Naive thymus-derived CD4-positive, alpha-beta T cell (primary cell): ENCODE measurements at regions not wholly inside any gene's neighbourhood (a gene's known extent, or its start where the extent isn't known, plus 50 kb on each side); places are given as distances from the start of the nearest gene placed in this dataset.
"Not testable (repeated sequence)": the region's sequence is repeated elsewhere in the genome, so short reads cannot be mapped to it uniquely, and the experiment has no call there.

ENCODE experiments used
- ATAC-seq: fragments of 150-1000 bp; cut with Tn5 transposase; 2 replicates; pipeline ENCODE4 v1.10.0; 2021; ENCODE audit warnings: mild to moderate bottlenecking, moderate library complexity
- CTCF ChIA-PET: fragments of 350-600 bp; sonication (Branson Sonifier 250); formaldehyde crosslinking; loops from one replicate; lab custom pipeline; 2021; ENCODE audit warnings: antibody characterized with exemption; lab: Charles Lee
- POLR2A ChIA-PET: fragments of 350-600 bp; sonication (Branson Sonifier 250); formaldehyde crosslinking; loops from one replicate; lab custom pipeline; 2021; ENCODE audit warnings: antibody characterized with exemption, inconsistent platforms; lab: Charles Lee
- DNase-seq, 9 donors: peaks; one replicate each; pipeline versions ENCODE4 v3.0.0 to v3.0.0-alpha.2; 2020 to 2022; ENCODE audit warnings: mixed read lengths in 1 of 9
- H3K27ac ChIP-seq: one replicate; pipeline ENCODE4 v1.7.0; 2013; ENCODE audit warnings: mild to moderate bottlenecking, low read depth, low read length, moderate library complexity
- H3K27me3 ChIP-seq, 2 donors: one replicate each; pipeline ENCODE4 v1.7.0; 2013; ENCODE audit warnings: low read length in 2 of 2, mild to moderate bottlenecking in 2 of 2, moderate library complexity in 2 of 2; ENCODE audit not compliant: control insufficient read depth in 2 of 2, insufficient read depth in 2 of 2
- H3K36me3 ChIP-seq, 3 experiments: 1 replicate in 2 of 3; 2 replicates in 1 of 3; pipeline ENCODE4 v1.7.0; 2013; ENCODE audit warnings: low read length in 3 of 3, mild to moderate bottlenecking in 3 of 3, moderate library complexity in 1 of 3; ENCODE audit not compliant: insufficient read depth in 3 of 3, control insufficient read depth in 2 of 3
- H3K4me1 ChIP-seq, 2 donors: one replicate each; pipeline ENCODE4 v1.7.0; 2013; ENCODE audit warnings: low read length in 2 of 2, mild to moderate bottlenecking in 2 of 2, moderate library complexity in 1 of 2; ENCODE audit not compliant: control insufficient read depth in 2 of 2, insufficient read depth in 2 of 2
- H3K4me3 ChIP-seq: 2 replicates; pipeline ENCODE4 v1.7.0; 2013; ENCODE audit warnings: mild to moderate bottlenecking, low read length
- H3K9me3 ChIP-seq, 3 experiments: 1 replicate in 2 of 3; 2 replicates in 1 of 3; pipeline ENCODE4 v1.7.0; 2013; ENCODE audit warnings: low read length in 3 of 3; ENCODE audit not compliant: control insufficient read depth in 2 of 3
- H3K27ac Mint-ChIP-seq, 9 donors: one replicate each; pipeline ENCODE4 v1.8.0; 2020 to 2022; ENCODE audit warnings: mixed read lengths in 9 of 9, mild to moderate bottlenecking in 8 of 9, moderate library complexity in 5 of 9, inconsistent platforms in 2 of 9
- H3K27me3 Mint-ChIP-seq, 5 donors: one replicate each; pipeline ENCODE4 v1.8.0; 2021 to 2022; ENCODE audit warnings: mixed read lengths in 5 of 5, mild to moderate bottlenecking in 1 of 5
- H3K36me3 Mint-ChIP-seq, 5 donors: one replicate each; pipeline ENCODE4 v1.8.0; 2020 to 2022; ENCODE audit warnings: mixed read lengths in 5 of 5, mild to moderate bottlenecking in 3 of 5, inconsistent platforms in 1 of 5
- H3K4me1 Mint-ChIP-seq, 7 donors: one replicate each; pipeline ENCODE4 v1.8.0; 2020 to 2022; ENCODE audit warnings: mixed read lengths in 7 of 7, mild to moderate bottlenecking in 3 of 7, inconsistent platforms in 1 of 7
- H3K4me3 Mint-ChIP-seq, 10 donors: one replicate each; pipeline ENCODE4 v1.8.0; 2020 to 2022; ENCODE audit warnings: mild to moderate bottlenecking in 10 of 10, mixed read lengths in 10 of 10, moderate library complexity in 6 of 10, inconsistent platforms in 2 of 10
- H3K9me3 Mint-ChIP-seq, 11 donors: one replicate each; pipeline ENCODE4 v1.8.0; 2020 to 2022; ENCODE audit warnings: mixed read lengths in 11 of 11, mild to moderate bottlenecking in 4 of 11, inconsistent platforms in 1 of 11, moderate library complexity in 1 of 11
- intact Hi-C, 2 donors: fragments of 100-400 bp; cut with micrococcal nuclease; formaldehyde crosslinking; loops; one replicate each; pipeline ENCODE4 v1.15.1; 2023

- DNase-seq, H3K9me3 Mint-ChIP-seq, H3K36me3 Mint-ChIP-seq, H3K4me3 Mint-ChIP-seq, H3K4me3 ChIP-seq, H3K27me3 Mint-ChIP-seq, H3K4me1 ChIP-seq, POLR2A ChIA-PET, H3K36me3 ChIP-seq, H3K9me3 ChIP-seq, H3K27ac Mint-ChIP-seq, ATAC-seq, H3K27ac ChIP-seq, H3K27me3 ChIP-seq, CTCF ChIA-PET, H3K4me1 Mint-ChIP-seq, intact Hi-C loops: not testable (repeated sequence)
Observed at GRCh38 chr2:87348556-87348955, 326.9 kb upstream of the PLGLB1 start.

DNA sequence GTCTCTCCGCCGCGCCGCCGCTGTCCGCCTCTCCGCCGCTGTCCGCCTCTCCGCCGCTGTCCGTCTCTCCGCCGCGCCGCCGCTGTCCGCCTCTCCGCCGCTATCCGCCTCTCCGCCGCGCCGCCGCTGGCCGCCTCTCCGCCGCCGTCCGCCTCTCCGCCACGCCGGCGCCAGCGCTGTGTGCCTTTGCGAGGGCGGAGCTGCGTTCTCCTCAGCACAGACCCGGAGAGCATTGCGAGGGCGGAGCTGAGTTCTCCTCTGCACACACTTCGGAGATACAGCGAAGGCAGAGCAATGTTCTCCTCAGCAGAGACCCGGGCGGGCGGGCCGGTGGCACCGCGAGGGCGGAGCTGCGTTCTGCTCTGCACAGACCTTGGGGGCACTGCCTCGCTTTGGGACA, 327.4 kb upstream of the PLGLB1 start:
- peak in 3 of 9 donors; percentile 7 to 46 (median 18) for DNase-seq
- POLR2A ChIA-PET, H3K27ac Mint-ChIP-seq: not testable (repeated sequence)

DNA sequence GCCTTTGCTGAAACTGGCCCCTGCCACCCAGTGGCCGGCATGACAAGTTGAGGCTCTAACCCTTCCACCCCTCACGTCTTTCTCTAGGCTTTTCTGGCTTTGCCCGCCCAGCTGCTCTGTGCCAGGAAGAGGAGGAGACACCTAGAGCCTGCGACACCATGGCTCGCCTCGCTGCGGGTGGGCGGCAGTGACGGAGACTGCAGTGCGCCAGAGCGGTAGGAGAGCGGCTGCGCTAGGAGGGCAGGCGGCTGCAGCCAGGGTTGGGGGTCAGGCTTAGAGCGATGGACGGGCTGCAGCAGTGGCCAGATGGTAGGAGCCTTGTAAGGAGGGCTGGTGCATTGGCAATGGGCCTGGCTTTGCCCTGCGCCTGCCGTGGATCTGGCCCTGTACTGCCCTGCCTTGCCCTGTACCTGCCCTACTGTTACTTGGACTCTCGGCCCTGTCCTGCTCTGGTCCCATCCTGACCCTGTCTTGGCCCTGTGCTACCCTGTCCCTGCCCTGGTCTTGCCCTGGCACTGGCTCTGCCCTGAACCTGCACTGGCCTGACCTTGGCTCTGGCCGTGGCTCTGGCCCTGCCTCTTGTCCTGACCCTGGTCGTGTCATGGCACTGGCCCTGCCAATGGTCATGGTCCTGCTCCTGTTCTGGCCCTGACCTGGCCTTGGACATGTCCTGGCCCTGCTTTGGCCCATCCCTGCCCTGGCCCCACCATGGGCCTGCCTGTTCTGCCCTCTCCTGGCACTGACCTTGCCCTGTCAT, 330.7 kb upstream of the PLGLB1 start:
- H3K27ac Mint-ChIP-seq, intact Hi-C loops, H3K27me3 Mint-ChIP-seq, H3K4me3 ChIP-seq, POLR2A ChIA-PET, H3K4me1 Mint-ChIP-seq, H3K9me3 Mint-ChIP-seq, CTCF ChIA-PET, ATAC-seq, H3K36me3 Mint-ChIP-seq, H3K36me3 ChIP-seq, H3K27ac ChIP-seq, H3K27me3 ChIP-seq, H3K9me3 ChIP-seq, H3K4me3 Mint-ChIP-seq, DNase-seq, H3K4me1 ChIP-seq: not testable (repeated sequence)

More for the DNA sequence above, 327.4 kb upstream of the PLGLB1 start:
- ATAC-seq, H3K27me3 ChIP-seq, H3K27ac ChIP-seq, H3K36me3 ChIP-seq, H3K4me1 Mint-ChIP-seq, H3K27me3 Mint-ChIP-seq, intact Hi-C loops, H3K9me3 ChIP-seq, H3K4me1 ChIP-seq, H3K4me3 ChIP-seq, H3K36me3 Mint-ChIP-seq, CTCF ChIA-PET, H3K9me3 Mint-ChIP-seq: not testable (repeated sequence)
- peak overlapping the region in 2 of 10 donors; percentile 32 to 49 for H3K4me3 Mint-ChIP-seq

DNA sequence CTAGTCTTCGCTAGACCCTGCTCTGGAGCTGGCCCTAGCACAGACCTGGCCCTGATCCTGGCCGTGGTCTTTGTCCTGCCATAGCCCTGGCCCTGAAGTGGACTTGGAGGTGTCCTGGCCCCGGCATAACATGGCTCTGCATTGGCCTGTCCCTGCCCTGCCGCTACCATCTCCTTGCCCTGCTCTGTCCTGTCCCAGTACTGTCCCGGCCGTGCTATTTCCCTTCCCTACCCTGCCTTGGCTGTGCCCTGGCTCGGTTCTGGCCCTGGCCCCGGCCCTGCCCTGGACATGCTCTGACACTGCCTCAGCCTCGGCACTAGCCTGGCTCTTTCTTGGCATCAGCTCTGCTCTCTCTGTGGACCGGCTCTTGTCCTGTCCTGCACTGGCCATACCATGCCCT, 331.8 kb upstream of the PLGLB1 start:
- POLR2A ChIA-PET, H3K4me3 Mint-ChIP-seq, H3K27ac Mint-ChIP-seq, intact Hi-C loops, CTCF ChIA-PET, H3K27me3 ChIP-seq, H3K4me1 ChIP-seq, H3K36me3 Mint-ChIP-seq, H3K27ac ChIP-seq, H3K27me3 Mint-ChIP-seq, H3K4me1 Mint-ChIP-seq, ATAC-seq, DNase-seq, H3K4me3 ChIP-seq, H3K9me3 ChIP-seq, H3K9me3 Mint-ChIP-seq, H3K36me3 ChIP-seq: not testable (repeated sequence)

- H3K4me3 ChIP-seq, H3K9me3 ChIP-seq, POLR2A ChIA-PET, H3K36me3 Mint-ChIP-seq, H3K4me3 Mint-ChIP-seq, H3K27me3 Mint-ChIP-seq, H3K27ac ChIP-seq, DNase-seq, H3K27ac Mint-ChIP-seq, intact Hi-C loops, H3K9me3 Mint-ChIP-seq, CTCF ChIA-PET, H3K4me1 Mint-ChIP-seq, H3K36me3 ChIP-seq, ATAC-seq, H3K27me3 ChIP-seq, H3K4me1 ChIP-seq: not testable (repeated sequence)
Observed at GRCh38 chr2:87354102-87354501, 332.5 kb upstream of the PLGLB1 start.

DNA sequence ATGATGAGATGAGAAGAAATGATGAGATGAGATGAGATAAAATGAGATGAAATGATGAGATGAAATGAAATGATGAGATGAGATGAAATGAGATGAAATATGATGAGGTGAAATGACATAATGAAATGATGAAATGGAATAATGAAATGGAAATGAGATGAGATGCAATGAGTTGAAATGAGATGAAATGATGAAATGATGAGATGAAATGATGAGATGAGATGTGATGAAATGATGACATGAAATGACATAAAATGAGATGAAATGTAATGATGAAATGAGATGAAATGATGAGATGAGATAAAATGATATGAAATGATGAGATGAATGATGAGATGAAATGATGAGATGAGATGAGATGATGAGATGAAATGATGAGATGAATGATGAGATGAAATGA, 338.6 kb upstream of the PLGLB1 start:
- POLR2A ChIA-PET, H3K27ac Mint-ChIP-seq, intact Hi-C loops, H3K4me3 ChIP-seq, H3K27ac ChIP-seq, H3K36me3 ChIP-seq, H3K36me3 Mint-ChIP-seq, CTCF ChIA-PET, H3K9me3 Mint-ChIP-seq, H3K27me3 Mint-ChIP-seq, H3K27me3 ChIP-seq, H3K4me3 Mint-ChIP-seq, H3K9me3 ChIP-seq, H3K4me1 Mint-ChIP-seq, ATAC-seq, H3K4me1 ChIP-seq, DNase-seq: not testable (repeated sequence)

DNA sequence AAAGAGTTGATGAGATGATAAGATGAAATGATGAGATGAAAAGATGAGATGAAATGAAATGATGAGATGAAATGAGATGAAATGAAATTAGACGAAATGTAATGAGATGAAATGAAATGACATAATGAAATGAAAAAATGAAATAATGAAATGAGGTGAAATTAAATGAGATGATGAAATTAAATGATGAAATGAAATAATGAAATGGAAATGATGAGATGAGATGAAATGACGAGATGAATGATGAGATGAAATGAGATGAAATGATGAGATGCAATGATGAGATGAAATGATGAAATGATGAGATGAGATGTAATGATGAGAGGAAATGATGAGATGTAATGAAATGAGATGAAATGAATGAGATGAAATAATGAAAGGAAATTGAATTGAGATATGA, 339.3 kb upstream of the PLGLB1 start:
- intact Hi-C loops, H3K9me3 ChIP-seq, H3K27ac ChIP-seq, H3K27ac Mint-ChIP-seq, H3K36me3 ChIP-seq, CTCF ChIA-PET, H3K36me3 Mint-ChIP-seq, ATAC-seq, H3K4me1 ChIP-seq, H3K4me3 ChIP-seq, POLR2A ChIA-PET, H3K27me3 Mint-ChIP-seq, H3K27me3 ChIP-seq, H3K4me3 Mint-ChIP-seq, DNase-seq, H3K4me1 Mint-ChIP-seq, H3K9me3 Mint-ChIP-seq: not testable (repeated sequence)
